AG08396 (cell line): ENCODE measurements at regions not wholly inside any gene's neighbourhood (a gene's known extent, or its start where the extent isn't known, plus 50 kb on each side); places are given as distances from the start of the nearest gene placed in this dataset.
"Not testable (repeated sequence)": the region's sequence is repeated elsewhere in the genome, so short reads cannot be mapped to it uniquely, and the experiment has no call there.

ENCODE experiments used
- DNase-seq: peaks from one replicate; pipeline ENCODE4 v3.0.0; 2012; ENCODE audit warnings: low spot score, mixed read lengths

DNA sequence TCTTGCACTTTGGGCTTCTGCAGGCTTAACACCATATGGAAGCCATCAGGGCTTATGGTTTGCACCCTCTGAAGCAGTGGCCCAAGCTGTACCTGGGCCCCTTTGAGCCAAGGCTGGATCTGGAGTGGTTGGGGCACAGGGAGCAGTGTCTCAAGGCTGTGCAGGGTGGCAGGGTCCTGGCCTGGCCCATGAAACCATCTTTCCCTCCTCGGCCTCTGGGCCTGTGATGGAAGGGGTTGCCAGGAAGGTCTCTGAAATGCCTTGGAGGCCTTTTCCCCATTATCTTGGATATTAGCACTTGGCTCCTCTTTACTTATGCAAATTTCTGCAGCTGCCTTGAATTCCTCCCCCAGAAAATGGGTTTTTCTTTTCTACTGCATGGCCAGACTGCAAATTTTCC, 134.7 kb upstream of the USP9X start:
- DNase-seq, result no peak

- not testable (repeated sequence) for DNase-seq
These were observed 133.8 kb upstream of the USP9X start for GRCh38 chrX:40951407-40951806.

DNA sequence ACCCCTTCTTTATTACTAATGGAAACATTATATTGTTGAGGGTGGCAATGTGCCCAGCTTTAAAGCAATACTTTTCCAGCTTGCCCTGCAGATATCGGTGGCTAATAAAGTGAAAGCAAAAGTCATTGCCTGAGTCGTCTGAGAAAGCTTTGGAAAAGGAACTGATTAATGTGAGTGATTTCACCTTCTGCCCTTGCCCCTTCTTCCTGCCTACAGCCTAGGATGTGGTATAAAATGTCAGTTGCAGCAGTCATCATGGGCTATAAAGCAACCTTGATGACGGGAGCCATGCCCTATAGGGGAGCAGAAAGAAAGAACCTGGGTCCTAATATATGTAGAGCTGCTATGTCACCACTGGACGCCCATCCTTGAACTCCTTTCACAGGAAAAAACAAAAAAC, 132.4 kb upstream of the USP9X start:
- DNase-seq, result peak; percentile 9

GRCh38 chrX:40953369-40953768, 131.9 kb upstream of the USP9X start:
- DNase-seq, result no peak

DNA sequence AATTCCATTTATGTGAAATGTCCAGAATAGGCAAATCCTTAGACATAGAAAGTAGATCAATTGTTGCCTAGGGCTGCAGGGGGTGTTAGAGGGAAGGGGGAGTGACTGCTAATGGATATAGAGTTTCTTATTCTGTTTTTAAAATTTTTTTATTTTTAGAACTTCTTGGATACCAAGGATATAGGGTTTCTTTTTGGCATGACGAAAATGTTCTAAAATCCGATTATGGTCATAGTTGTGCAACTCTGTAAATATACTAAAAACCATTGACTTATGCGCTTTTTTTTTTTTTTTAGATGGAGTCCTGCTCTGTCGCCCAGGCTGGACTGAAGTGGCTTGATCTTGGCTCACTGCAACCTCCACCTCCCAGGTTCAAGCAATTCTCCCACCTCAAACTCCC, 125.2 kb upstream of the USP9X start:
- DNase-seq, result no peak

DNA sequence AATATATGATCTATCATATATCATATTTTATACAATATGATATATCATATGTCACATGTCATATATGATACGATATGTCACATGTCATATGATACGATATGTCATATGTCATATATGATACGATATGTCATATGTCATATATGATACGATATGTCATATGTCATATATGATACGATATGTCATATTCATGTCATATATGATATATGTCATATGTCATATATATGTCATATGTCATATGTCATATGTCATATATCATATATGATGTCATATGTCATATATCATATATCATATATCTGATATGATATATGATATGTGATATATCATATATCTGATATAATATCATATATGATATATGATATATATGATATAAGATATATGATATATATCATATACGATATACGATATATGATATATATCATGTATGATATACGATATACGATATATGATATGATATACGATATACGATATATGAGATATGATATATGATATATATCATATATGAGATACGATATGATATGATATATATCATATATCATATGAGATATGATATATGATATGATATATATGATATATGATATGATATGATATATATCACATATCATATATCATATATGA, 122.3 kb upstream of the USP9X start:
- no peak for DNase-seq

GRCh38 chrX:40964008-40964407, 121.2 kb upstream of the USP9X start:
- DNase-seq, result no peak

DNA sequence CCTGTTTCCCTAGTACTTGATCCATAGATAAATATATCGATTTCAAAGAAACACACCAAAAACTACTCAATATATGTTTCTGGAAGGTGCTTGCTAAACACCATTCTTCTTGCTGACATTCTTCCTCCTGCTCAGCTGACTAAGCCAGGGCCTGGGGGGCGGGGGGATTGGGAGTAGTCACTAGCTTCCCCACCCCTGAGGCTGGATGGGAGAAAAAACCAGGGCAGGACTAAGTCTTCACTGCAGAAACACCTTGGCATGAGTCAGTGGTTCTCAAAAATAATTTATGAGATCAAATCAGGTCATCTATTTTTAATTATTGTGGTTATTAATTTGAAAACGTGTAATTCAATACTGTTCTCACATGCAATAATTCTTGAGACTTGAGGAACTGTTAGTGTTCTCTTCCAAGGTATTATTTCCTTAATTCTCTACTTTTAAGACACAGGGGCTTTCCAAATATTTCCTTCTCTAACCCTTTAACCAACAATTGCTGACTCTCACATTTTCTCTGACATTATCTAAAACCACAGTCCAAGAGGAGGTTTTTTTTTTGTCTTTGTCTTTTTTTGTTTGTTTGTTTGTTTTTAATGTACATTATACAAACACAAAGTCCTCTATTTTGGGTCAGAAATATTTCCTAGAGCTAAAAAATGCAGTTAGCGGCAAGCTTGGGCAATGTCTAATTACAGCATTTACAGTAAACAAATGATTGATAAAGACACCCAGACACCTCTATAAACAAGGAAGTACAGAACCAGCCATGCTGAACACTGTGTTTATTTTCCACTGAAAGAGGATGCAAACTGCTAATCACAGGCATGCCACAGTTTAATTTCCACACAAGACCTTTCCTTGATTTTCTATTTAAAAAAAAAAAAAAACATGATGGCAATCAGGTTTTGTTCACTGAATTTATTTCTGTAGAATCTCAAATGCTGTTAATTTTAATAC, 120.3 kb upstream of the USP9X start:
- DNase-seq, result no peak

DNA sequence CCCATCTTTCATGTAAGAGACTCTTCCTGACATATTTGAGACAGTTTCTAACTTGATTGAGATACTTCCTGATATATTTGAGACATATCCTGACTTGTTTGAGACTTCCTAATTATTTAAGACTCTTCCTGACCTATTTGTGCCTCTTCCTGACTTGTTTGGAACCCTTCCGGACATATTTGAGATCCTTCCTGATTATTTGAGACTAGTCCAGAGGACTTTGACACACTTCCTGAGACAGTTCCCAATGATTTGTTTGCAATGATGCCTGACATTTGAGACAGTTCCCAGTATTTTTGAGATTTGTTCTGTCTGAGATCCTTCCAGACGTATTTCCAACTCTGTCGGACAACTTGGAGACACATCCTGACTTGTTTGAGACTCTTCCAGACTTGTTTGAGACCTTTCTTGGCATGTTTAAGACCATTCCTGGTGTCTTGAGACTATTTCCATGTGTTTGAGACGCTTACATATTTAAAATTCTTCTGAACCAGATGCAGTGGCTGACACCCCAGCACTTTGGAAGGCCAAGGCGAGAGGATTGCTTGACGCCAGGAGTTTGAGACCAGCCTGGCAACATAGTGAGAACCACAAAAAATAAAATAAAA, 118.9 kb upstream of the USP9X start:
- no peak for DNase-seq

DNA sequence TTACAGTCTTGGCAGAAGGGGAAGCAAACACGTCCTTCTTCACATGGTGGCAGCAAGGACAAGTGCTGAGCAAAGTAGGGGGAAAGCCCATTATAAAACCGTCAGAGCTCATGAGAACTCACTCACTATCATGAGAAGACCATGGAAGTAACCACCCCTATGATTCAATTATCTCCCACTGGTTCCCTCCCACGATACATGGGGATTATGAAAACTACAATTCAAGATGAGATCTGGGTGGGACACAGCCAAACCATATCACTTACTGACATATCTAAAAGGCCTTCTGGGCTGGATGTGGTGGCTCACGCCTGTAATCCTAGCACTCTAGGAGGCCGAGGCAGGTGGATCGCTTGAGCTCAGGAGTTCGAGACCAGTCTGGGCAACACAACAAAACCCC, 117.1 kb upstream of the USP9X start:
- no peak for DNase-seq

DNA sequence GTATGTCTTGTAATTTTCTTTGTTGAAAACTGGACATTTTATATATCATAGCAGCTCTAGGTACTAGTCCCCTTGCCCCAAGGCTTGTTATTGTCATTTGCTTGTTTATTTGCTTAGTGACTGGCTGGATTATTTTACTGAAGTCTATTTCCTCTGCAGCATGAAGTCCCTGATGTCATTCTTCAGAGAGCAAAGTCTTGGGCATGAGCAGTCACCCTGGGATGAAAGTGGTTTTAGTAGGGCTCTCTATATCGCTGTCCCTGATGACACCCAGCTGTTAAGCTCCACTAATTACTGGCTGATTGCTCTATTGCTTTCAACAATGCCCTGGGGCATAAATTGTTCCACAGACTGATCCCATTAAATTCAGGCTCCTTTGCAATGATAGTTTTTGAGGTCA, 113.5 kb upstream of the USP9X start:
- DNase-seq, result no peak

GRCh38 chrX:40973619-40974018, 111.6 kb upstream of the USP9X start:
- no peak for DNase-seq

GRCh38 chrX:40975951-40976350, 109.3 kb upstream of the USP9X start:
- no peak for DNase-seq

GRCh38 chrX:40976981-40977380, 108.3 kb upstream of the USP9X start:
- DNase-seq, result no peak

- no peak for DNase-seq
These were observed 100.3 kb upstream of the USP9X start for GRCh38 chrX:40984962-40985361.

DNA sequence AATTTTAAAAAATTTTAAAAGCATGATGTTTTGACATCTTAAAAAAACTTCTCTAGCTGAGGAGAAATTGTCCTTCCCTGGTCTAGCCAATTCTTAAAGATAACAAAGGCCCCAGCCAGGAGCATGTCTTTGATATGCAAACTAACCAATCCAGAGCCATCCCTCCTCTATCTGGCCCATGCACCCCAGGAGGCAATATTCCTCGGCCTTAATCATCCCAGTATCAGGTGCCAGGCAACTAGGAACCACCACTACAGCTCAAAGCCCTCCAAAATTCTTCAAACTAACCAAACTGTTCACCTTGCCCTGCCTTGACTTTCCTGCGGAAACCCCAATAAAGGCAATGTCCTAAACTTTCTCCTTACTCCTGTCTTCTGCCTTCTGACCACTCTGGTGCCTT, 97.8 kb upstream of the USP9X start:
- no peak for DNase-seq

- no peak for DNase-seq
These were observed 97.1 kb upstream of the USP9X start for GRCh38 chrX:40988100-40988499.

- DNase-seq, result not testable (repeated sequence)
These were observed 91.8 kb upstream of the USP9X start for GRCh38 chrX:40993395-40993794.

- peak; percentile 26 for DNase-seq
These were observed 88.2 kb upstream of the USP9X start for GRCh38 chrX:40996886-40997530.

GRCh38 chrX:40998123-40998522, 87.1 kb upstream of the USP9X start:
- DNase-seq, result no peak

DNA sequence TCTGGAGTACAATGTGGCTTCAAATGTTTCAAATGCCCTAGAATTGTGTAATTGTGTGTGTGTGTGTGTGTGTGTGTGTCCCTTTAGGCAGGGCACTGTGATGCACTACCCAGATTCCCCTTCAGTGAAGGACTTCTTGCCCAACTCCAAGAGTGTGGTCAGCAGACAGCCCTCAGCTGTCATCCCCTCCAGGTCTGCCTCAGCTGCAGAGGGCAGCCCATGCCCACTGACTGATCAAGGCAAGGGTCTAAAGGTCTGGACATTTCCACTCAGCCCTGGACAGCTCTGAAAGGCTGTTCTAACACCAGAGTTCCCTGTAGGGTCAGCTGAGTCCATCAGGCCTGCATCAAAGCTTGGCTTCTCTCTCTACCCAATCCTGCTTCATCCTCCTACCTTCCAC, 83.9 kb upstream of the USP9X start:
- no peak for DNase-seq

DNA sequence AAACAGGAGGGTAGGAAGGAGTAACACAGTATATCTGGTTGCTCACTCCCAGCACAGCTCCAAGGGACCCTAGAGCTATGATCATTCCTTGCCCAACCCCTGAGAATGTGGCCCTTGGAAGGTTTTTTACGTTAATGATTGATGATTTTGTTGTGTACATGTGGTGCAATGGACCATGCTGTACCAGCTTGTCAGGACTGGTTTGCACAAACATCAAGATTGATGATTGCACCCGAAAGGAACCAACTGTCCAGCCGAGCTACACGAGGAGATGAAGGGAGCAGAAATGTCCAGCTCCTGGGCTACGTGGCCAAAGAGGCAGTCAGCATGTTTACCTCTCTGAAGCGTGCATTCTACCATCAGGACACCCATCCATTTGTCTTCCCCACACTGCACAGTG, 83.2 kb upstream of the USP9X start:
- no peak for DNase-seq
